NCI-H1417 treated with DMSO at 0.1 percent for 48 hours (cell line): ENCODE measurements at regions not wholly inside any gene's neighbourhood (a gene's known extent, or its start where the extent isn't known, plus 50 kb on each side); places are given as distances from the start of the nearest gene placed in this dataset.
"Not testable (repeated sequence)": the region's sequence is repeated elsewhere in the genome, so short reads cannot be mapped to it uniquely, and the experiment has no call there.

Experiments used
- DNase-seq: peaks from one replicate; lab custom pipeline; 2025; lab: John Stamatoyannopoulos, UW

- no peak for DNase-seq
Observed at GRCh38 chr6:156688620-156688971, 88.6 kb upstream of the ARID1B start.

GRCh38 chr6:156687789-156688619 is 89.2 kb upstream of the ARID1B start:
- DNase-seq = peak; percentile 52

GRCh38 chr6:156686995-156687788 is 90.0 kb upstream of the ARID1B start:
- DNase-seq = peak; percentile 82

- DNase-seq = peak; percentile 75
Observed at GRCh38 chr6:156686301-156686994, 90.7 kb upstream of the ARID1B start.

DNA sequence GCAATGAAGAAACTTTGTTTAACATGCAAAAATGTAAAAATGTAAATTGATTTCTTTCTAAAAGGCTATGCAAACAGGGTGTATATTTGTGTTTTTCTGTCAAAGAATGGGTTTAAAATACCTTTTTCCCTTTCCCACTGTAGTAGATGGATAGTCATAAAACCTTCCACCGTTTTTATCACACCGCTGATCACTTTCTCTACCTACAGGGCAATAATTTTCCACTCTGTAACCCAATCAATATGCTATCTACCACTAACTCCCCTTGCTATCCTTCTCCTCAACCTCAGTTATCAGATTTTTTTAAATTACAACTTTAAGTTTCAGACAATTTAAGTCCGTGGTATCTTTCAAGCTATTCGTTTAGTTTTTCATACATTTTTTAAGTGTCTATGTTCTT is 91.4 kb upstream of the ARID1B start:
- peak; percentile 40 for DNase-seq

- DNase-seq = no peak
Observed at GRCh38 chr6:156683821-156684220, 93.4 kb upstream of the ARID1B start.

GRCh38 chr6:156676721-156677120 is 100.5 kb upstream of the ARID1B start:
- no peak for DNase-seq

GRCh38 chr6:156674197-156674596 is 103.0 kb upstream of the ARID1B start:
- DNase-seq = no peak

DNA sequence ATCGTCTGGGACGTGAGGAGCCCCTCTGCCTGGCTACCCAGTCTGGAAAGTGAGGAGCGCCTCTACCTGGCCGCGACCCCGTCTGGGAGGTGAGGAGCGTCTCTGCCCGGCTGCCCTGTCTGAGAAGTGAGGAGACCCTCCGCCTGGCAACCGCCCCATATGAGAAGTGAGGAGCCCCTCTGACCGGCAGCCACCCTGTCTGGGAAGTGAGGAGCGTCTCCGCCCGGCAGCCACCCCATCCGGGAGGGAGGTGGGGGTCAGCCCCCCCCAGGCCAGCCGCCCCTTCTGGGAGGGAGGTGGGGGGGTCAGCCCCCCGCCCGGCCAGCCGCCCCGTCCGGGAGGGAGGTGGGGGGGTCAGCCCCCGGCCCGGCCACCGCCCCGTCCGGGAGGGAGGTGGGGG is 107.1 kb upstream of the ARID1B start:
- not testable (repeated sequence) for DNase-seq

GRCh38 chr6:156662025-156662445 is 115.1 kb upstream of the ARID1B start:
- DNase-seq = no peak

- DNase-seq = no peak
Observed at GRCh38 chr6:156660389-156660788, 116.8 kb upstream of the ARID1B start.

GRCh38 chr6:156659822-156660198 is 117.4 kb upstream of the ARID1B start:
- no peak for DNase-seq

GRCh38 chr6:156658966-156659821 is 118.0 kb upstream of the ARID1B start:
- DNase-seq = no peak

DNA sequence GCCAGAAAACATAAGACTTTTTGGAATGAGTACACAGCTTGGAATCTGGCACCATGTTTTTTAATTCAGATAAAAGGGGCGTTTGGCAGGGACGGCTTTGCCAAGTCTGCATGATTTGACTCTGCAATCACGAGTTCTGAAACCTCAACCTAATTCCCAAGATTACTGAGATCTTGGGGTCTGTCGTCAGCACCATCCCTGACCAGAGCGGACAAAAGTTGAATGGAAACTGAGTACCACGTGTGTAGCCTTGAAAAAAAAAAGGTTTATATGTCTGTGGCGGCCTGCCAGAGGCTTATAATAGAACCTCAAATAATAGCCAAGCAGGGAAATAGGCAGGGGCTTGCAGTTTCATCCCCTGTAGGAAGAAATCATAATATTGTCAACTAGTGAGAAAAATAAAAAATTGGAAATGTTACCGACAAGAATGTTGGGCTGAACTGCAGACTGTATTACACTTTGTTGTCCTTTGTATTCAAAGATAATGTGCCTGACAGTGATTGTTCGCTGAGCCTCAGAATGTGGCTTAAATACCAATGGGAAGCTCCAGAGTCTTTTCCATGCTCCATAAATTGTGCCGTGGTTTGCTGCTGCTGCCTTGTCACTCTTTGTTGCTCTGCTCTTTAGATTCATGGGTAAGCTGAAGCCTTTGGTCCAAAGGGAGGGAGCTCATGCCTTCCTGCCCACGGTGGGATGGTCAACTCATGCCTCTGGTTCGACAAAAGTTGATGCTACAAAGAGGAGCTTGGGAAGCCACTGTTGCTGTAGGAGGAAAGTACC is 118.8 kb upstream of the ARID1B start:
- no peak for DNase-seq

- DNase-seq = no peak
Observed at GRCh38 chr6:156657296-156657695, 119.9 kb upstream of the ARID1B start.

DNA sequence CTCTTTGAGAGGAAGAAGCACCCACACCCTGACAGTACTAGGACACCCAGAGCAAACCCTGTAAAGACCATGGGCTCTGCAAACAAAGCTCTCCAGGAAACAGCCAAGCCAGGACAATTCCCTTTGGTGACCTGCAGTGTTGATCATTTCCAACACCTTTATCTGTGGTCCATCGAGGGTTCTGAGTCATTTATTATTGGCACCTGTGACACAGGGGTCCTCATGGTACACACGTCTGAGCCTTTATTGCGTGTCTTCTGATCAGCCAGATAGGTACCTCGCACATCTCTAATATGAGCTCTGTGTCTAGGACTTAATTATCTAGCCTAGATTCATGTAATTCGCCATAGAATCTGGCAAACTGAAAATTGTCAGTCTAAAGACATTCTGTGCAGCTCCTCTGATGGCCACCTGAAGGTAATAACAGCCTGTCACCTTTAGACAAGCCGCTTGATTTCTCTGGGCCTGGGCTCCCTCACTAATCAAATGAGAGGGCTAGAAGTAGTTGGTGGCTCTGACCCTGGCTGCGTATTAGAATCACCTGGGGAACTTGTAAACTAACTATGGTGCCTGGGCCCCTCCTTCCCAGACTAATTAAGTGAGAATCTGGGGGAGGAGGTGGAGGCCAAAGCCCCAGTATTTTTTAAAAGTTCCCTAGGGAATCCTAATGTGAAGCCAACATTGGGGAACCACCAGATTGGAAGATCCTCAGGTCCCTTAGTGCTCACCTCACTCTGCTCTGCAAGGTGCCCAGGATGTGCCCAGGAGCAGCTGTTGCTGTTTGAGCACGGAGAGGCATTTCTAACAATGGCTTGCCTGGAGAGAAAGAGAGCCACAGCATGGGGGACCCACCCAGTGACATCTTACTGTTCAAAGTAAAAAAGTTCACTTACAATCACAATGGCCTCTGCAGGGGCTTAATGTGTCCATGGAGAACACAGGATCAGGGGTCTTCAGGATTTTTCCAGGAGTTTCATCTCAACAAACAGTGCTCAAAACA is 122.0 kb upstream of the ARID1B start:
- no peak for DNase-seq

GRCh38 chr6:156652231-156652750 is 124.9 kb upstream of the ARID1B start:
- DNase-seq = no peak

- DNase-seq = no peak
Observed at GRCh38 chr6:156651486-156651885, 125.7 kb upstream of the ARID1B start.

DNA sequence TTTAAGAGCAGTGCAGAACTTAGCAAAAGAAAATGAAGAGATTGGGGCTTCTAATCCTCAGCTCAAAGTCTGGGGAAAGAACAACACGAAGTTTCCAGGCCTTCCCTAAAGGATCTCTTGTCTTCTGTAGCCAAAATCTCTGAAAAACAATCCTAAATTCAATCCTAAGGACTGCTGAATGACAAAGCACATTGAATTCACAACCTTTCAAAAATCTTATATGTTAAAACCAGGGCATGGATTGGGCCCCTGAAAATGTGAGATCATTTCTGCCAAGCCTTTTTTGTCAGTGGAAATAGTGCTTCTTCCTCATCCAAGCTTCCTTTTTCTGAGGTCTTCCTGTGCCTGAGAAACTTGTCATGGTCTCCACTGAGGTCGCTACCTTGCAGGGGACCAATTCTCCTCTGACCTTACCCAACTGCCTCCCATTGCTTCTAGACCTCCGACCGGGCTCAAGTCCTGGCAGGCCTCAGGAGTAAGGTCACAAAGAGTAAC is 126.2 kb upstream of the ARID1B start:
- DNase-seq = no peak
